Astrocyte of the hippocampus (primary cell): ENCODE measurements at regions not wholly inside any gene's neighbourhood (a gene's known extent, or its start where the extent isn't known, plus 50 kb on each side); places are given as distances from the start of the nearest gene placed in this dataset.

Experiments used
- DNase-seq: peaks from one replicate; pipeline ENCODE4 v3.0.0; 2011; ENCODE audit warnings: low read depth, low spot score

GRCh38 chr9:118058227-118058626 is 354.0 kb downstream of the TLR4 start:
- no peak for DNase-seq

GRCh38 chr9:118059484-118060278 is 355.5 kb downstream of the TLR4 start:
- DNase-seq: peak; percentile 65

GRCh38 chr9:118083161-118083560 is 379.0 kb downstream of the TLR4 start:
- no peak for DNase-seq

GRCh38 chr9:118088090-118088489 is 383.9 kb downstream of the TLR4 start:
- peak; percentile 28 for DNase-seq

GRCh38 chr9:118091226-118091625 is 387.0 kb downstream of the TLR4 start:
- DNase-seq: peak; percentile 65

- peak; percentile 24 for DNase-seq
Measured at GRCh38 chr9:118091711-118092500, 387.7 kb downstream of the TLR4 start.

- DNase-seq: no peak
Measured at GRCh38 chr9:118094387-118094786, 390.2 kb downstream of the TLR4 start.

- DNase-seq: no peak
Measured at GRCh38 chr9:118100529-118101419, 396.6 kb downstream of the TLR4 start.

GRCh38 chr9:118104363-118104762 is 400.2 kb downstream of the TLR4 start:
- DNase-seq: no peak

- DNase-seq: peak; percentile 69
Measured at GRCh38 chr9:118108971-118109370, 404.8 kb downstream of the TLR4 start.

GRCh38 chr9:118109542-118109941 is 405.3 kb downstream of the TLR4 start:
- DNase-seq: no peak

GRCh38 chr9:118121361-118121760 is 417.2 kb downstream of the TLR4 start:
- DNase-seq: peak; percentile 87

GRCh38 chr9:118128313-118128712 is 424.1 kb downstream of the TLR4 start:
- no peak for DNase-seq

GRCh38 chr9:118129541-118129940 is 425.3 kb downstream of the TLR4 start:
- DNase-seq: peak; percentile 31

GRCh38 chr9:118148990-118149389 is 444.8 kb downstream of the TLR4 start:
- no peak for DNase-seq

- no peak for DNase-seq
Measured at GRCh38 chr9:118156846-118157245, 452.6 kb downstream of the TLR4 start.

GRCh38 chr9:118162716-118163115 is 458.5 kb downstream of the TLR4 start:
- DNase-seq: no peak

GRCh38 chr9:118163751-118164150 is 459.5 kb downstream of the TLR4 start:
- DNase-seq: no peak

- no peak for DNase-seq
Measured at GRCh38 chr9:118165451-118165850, 461.2 kb downstream of the TLR4 start.

GRCh38 chr9:118170032-118170955 is 466.1 kb downstream of the TLR4 start:
- DNase-seq: peak; percentile 79

- DNase-seq: no peak
Measured at GRCh38 chr9:118177241-118177640, 473.0 kb downstream of the TLR4 start.
